RWPE2 (cell line): ENCODE measurements at regions not wholly inside any gene's neighbourhood (a gene's known extent, or its start where the extent isn't known, plus 50 kb on each side); places are given as distances from the start of the nearest gene placed in this dataset.

Experiments
- ATAC-seq: fragments of 200-7000 bp; cut with Tn5 transposase; 3 replicates; pipeline ENCODE4 v1.9.1; 2021; ENCODE audit warnings: low read depth
- DNase-seq: peaks from one replicate; pipeline ENCODE4 v3.0.0-alpha.2; 2020; ENCODE audit warnings: low spot score
- H3K27ac ChIP-seq: fragments of 450-650 bp; 2 replicates; pipeline ENCODE4 v1.5.1; 2017; ENCODE audit warnings: mild to moderate bottlenecking; ENCODE audit not compliant: poor library complexity, severe bottlenecking
- H3K27me3 ChIP-seq: fragments of 250-450 bp; sonication (Bioruptor Pico); 2 replicates; pipeline ENCODE4 v1.5.1; 2021; ENCODE audit warnings: mild to moderate bottlenecking, moderate library complexity; ENCODE audit not compliant: insufficient read depth, poor library complexity, severe bottlenecking
- H3K36me3 ChIP-seq: fragments of 250-450 bp; sonication (Bioruptor Pico); 2 replicates; pipeline ENCODE4 v1.5.1; 2020; ENCODE audit warnings: low read depth, mild to moderate bottlenecking, moderate library complexity
- H3K4me1 ChIP-seq: fragments of 250-450 bp; sonication (Bioruptor Pico); 2 replicates; pipeline ENCODE4 v1.5.1; 2021; ENCODE audit warnings: mild to moderate bottlenecking, moderate library complexity; ENCODE audit not compliant: insufficient read depth, poor library complexity, severe bottlenecking
- H3K4me3 ChIP-seq: fragments of 250-450 bp; sonication (Bioruptor Pico); 2 replicates; pipeline ENCODE4 v1.5.1; 2021; ENCODE audit warnings: mild to moderate bottlenecking, moderate library complexity; ENCODE audit not compliant: severe bottlenecking
- H3K9me3 ChIP-seq: fragments of 250-450 bp; sonication (Bioruptor Pico); 2 replicates; pipeline ENCODE4 v1.5.1; 2021; ENCODE audit warnings: mild to moderate bottlenecking, moderate library complexity; ENCODE audit not compliant: severe bottlenecking
- TF ChIP-seq, protein P1 (sequence below): fragments of 450-650 bp; IDR thresholded peaks from one replicate; pipeline ENCODE4 v1.5.1; 2017; ENCODE audit warnings: mild to moderate bottlenecking, moderate library complexity; ENCODE audit not compliant: poor library complexity, severe bottlenecking

DNA sequence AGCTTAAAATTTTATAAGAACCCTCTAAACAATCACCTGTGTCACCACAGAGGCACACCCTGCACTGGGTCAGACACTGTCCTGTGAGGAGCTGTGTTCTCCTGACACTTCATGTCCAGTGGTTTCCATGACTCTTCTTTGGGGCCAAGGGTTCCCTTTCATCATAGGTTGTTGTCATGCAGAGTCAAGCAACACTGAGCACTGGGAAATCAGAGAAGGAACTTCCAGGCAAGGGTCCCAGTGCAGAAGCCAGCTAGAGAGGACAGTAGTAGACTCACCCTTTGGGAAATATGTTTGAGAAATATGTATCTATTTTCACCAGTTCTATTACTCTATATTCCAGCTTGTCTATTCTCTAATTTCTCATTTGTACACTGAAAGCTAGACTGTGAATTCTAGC, 56.4 kb upstream of the PRSS58 start:
- Histone ChIP-seq H3K27me3 (no peaks in the 10 kb centered on the region), H3K9me3 (no peaks in the 10 kb centered on the region), H3K27ac (no peak overlapping the region), H3K36me3 (no peaks in the 10 kb centered on the region), H3K4me3 (no peak overlapping the region), H3K4me1 (no peaks in the 10 kb centered on the region)
- DNase-seq = no peak
- TF ChIP-seq, protein P1, sequence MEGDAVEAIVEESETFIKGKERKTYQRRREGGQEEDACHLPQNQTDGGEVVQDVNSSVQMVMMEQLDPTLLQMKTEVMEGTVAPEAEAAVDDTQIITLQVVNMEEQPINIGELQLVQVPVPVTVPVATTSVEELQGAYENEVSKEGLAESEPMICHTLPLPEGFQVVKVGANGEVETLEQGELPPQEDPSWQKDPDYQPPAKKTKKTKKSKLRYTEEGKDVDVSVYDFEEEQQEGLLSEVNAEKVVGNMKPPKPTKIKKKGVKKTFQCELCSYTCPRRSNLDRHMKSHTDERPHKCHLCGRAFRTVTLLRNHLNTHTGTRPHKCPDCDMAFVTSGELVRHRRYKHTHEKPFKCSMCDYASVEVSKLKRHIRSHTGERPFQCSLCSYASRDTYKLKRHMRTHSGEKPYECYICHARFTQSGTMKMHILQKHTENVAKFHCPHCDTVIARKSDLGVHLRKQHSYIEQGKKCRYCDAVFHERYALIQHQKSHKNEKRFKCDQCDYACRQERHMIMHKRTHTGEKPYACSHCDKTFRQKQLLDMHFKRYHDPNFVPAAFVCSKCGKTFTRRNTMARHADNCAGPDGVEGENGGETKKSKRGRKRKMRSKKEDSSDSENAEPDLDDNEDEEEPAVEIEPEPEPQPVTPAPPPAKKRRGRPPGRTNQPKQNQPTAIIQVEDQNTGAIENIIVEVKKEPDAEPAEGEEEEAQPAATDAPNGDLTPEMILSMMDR = no peak
- no peak for ATAC-seq

DNA sequence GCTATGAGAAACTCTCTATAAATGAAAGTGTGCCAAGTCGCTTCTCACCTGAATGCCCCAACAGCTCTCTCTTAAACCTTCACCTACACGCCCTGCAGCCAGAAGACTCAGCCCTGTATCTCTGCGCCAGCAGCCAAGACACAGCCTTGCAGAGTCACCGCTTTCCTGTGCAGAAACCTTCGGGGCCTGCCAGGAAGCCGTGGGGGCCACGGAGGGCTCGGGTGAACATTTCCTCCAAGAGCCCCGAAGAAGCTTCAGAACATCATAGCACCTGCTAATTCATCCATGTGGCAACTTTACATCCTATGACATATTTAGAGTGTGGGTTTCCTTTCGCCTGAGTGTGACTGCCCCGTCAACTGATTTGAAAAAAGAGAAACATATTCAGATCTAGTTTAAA, 55.7 kb upstream of the PRSS58 start:
- Histone ChIP-seq H3K27ac (no peak overlapping the region), H3K4me3 (no peak overlapping the region), H3K4me1 (no peaks in the 10 kb centered on the region), H3K9me3 (no peaks in the 10 kb centered on the region), H3K27me3 (no peaks in the 10 kb centered on the region), H3K36me3 (no peaks in the 10 kb centered on the region)
- ATAC-seq = no peak
- DNase-seq = no peak
- TF ChIP-seq, protein P1 = no peak

DNA sequence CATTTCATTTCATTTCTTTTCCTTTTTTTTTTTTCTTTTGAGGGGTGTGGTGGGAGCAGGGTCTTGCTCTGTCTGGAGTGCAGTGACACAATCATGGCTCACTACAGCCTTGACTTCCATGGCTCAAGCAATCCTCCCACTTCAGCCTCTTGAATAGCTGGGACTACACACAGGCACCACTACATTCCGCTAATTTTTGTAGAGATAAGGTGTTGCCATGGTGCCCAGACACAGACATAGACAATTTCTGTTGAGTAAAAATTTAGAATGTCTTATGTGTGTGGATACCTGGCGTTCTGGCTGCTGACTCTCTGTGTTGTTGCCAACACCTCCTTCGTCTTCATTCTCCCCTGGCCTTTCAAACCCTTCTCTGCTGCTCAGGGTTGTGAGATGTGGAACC, 54.0 kb upstream of the PRSS58 start:
- Histone ChIP-seq H3K27me3 (no peaks in the 10 kb centered on the region), H3K36me3 (no peaks in the 10 kb centered on the region), H3K27ac (no peak overlapping the region), H3K4me3 (no peak overlapping the region), H3K9me3 (no peaks in the 10 kb centered on the region), H3K4me1 (no peaks in the 10 kb centered on the region)
- DNase-seq = no peak
- ATAC-seq = no peak
- TF ChIP-seq, protein P1 = no peak

DNA sequence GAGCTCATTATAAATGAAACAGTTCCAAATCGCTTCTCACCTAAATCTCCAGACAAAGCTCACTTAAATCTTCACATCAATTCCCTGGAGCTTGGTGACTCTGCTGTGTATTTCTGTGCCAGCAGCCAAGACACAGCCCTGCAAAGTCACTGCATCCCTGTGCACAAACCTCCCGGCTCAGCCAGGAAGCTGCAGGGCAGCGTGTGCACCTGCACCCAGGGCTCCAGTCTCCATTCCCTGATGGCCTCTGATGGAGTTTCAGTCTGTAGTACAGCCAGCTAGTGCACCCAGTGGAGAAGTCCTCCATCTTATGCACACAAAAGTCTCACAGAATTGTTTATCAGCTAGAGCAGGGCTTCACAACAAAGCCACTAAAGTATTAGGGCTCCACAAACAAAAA, 51.1 kb upstream of the PRSS58 start:
- Histone ChIP-seq H3K4me3 (no peak overlapping the region), H3K36me3 (no peaks in the 10 kb centered on the region), H3K4me1 (no peaks in the 10 kb centered on the region), H3K27me3 (no peaks in the 10 kb centered on the region), H3K9me3 (no peaks in the 10 kb centered on the region), H3K27ac (no peak overlapping the region)
- ATAC-seq (no peak), DNase-seq (no peak)
- TF ChIP-seq, protein P1 = no peak

DNA sequence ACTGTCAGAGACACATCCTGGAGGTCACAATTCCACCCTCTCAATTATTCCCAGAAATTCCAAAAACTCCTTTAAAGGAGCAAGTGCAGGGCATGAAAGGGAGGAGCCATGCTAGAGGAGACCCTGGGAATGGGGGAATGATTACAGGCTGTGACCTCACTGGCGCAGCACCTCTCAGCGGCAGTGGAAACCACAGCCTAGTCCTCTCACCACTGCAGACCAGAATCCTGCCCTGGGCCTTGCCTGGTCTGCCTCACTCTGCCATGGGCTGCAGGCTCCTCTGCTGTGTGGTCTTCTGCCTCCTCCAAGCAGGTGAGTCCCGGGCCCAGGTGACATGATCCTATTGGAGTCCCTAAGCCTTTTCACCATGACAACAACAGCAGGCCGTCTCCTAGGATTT, 50.5 kb upstream of the PRSS58 start:
- no peaks in the 10 kb centered on the region for H3K9me3 ChIP-seq
- TF ChIP-seq, protein P1 = no peak
- no peaks in the 10 kb centered on the region for H3K27me3 ChIP-seq
- H3K27ac ChIP-seq = no peak overlapping the region
- H3K36me3 ChIP-seq = no peaks in the 10 kb centered on the region
- ATAC-seq = no peak
- no peak overlapping the region for H3K4me3 ChIP-seq
- DNase-seq = no peak
- no peaks in the 10 kb centered on the region for H3K4me1 ChIP-seq
